H9 (cell line): ENCODE measurements at regions not wholly inside any gene's neighbourhood (a gene's known extent, or its start where the extent isn't known, plus 50 kb on each side); places are given as distances from the start of the nearest gene placed in this dataset.

Experiments used
- DNase-seq: peaks from one replicate; pipeline ENCODE4 v3.0.0-alpha.2; 2017
- H2AFZ ChIP-seq: one replicate; pipeline ENCODE4 v1.6.1; 2013; ENCODE audit warnings: mild to moderate bottlenecking, low read length, control low read depth, moderate library complexity
- H2AK5ac ChIP-seq: 2 replicates; pipeline ENCODE4 v1.6.1; 2013; ENCODE audit warnings: low read length, control low read depth, mixed read lengths; ENCODE audit not compliant: insufficient read length
- H2BK120ac ChIP-seq: one replicate; pipeline ENCODE4 v1.6.1; 2013; ENCODE audit warnings: low read depth, mild to moderate bottlenecking, low read length, control low read depth, inconsistent platforms; ENCODE audit not compliant: poor library complexity, severe bottlenecking
- H2BK12ac ChIP-seq: 2 replicates; pipeline ENCODE4 v1.6.1; 2013; ENCODE audit warnings: low read length, control low read depth, mixed read lengths, low read depth; ENCODE audit not compliant: insufficient read length
- H2BK15ac ChIP-seq: 2 replicates; pipeline ENCODE4 v1.6.1; 2013; ENCODE audit warnings: low read depth, low read length, control low read depth
- H2BK20ac ChIP-seq: one replicate; pipeline ENCODE4 v1.6.1; 2013; ENCODE audit warnings: low read depth, mild to moderate bottlenecking, low read length, control low read depth, inconsistent platforms; ENCODE audit not compliant: poor library complexity, severe bottlenecking
- H2BK5ac ChIP-seq: 2 replicates; pipeline ENCODE4 v1.6.1; 2013; ENCODE audit warnings: low read length, control low read depth, mixed read lengths; ENCODE audit not compliant: insufficient read length
- H3K14ac ChIP-seq: 2 replicates; pipeline ENCODE4 v1.6.1; 2013; ENCODE audit warnings: low read length, control low read depth; ENCODE audit not compliant: insufficient read depth
- H3K18ac ChIP-seq: 2 replicates; pipeline ENCODE4 v1.6.1; 2013; ENCODE audit warnings: low read depth, mild to moderate bottlenecking, mixed read lengths, low read length, control low read depth; ENCODE audit not compliant: insufficient read length
- H3K23ac ChIP-seq: 2 replicates; pipeline ENCODE4 v1.6.1; 2013; ENCODE audit warnings: low read length, control low read depth, mixed read lengths, low read depth; ENCODE audit not compliant: insufficient read length
- H3K23me2 ChIP-seq: 2 replicates; pipeline ENCODE4 v1.6.1; 2013; ENCODE audit warnings: low read depth, mild to moderate bottlenecking, mixed read lengths, low read length, control low read depth; ENCODE audit not compliant: insufficient read length, poor library complexity, severe bottlenecking
- H3K27ac ChIP-seq: 2 replicates; pipeline ENCODE4 v1.5.1; 2013; ENCODE audit warnings: low read length, control low read depth, mixed read lengths, low read depth; ENCODE audit not compliant: insufficient read length
- H3K27me3 ChIP-seq: 2 replicates; pipeline ENCODE4 v1.6.1; 2013; ENCODE audit warnings: low read length, control low read depth, inconsistent platforms; ENCODE audit not compliant: insufficient read depth
- H3K4ac ChIP-seq: 2 replicates; pipeline ENCODE4 v1.6.1; 2013; ENCODE audit warnings: low read depth, mild to moderate bottlenecking, control low read depth, inconsistent platforms, low read length, moderate library complexity
- H3K4me1 ChIP-seq: 2 replicates; pipeline ENCODE4 v1.6.1; 2013; ENCODE audit warnings: low read length, control low read depth, inconsistent platforms; ENCODE audit not compliant: insufficient read depth
- H3K4me2 ChIP-seq: 2 replicates; pipeline ENCODE4 v1.6.1; 2013; ENCODE audit warnings: low read length, control low read depth, mixed read lengths; ENCODE audit not compliant: insufficient read length, insufficient read depth
- H3K56ac ChIP-seq: 2 replicates; pipeline ENCODE4 v1.6.1; 2013; ENCODE audit warnings: low read depth, mild to moderate bottlenecking, mixed read lengths, low read length, control low read depth; ENCODE audit not compliant: insufficient read length
- H3K79me1 ChIP-seq: 2 replicates; pipeline ENCODE4 v1.6.1; 2013; ENCODE audit warnings: low read depth, mild to moderate bottlenecking, moderate library complexity, low read length, control low read depth, inconsistent platforms; ENCODE audit not compliant: insufficient read depth, poor library complexity, severe bottlenecking
- H3K79me2 ChIP-seq: 2 replicates; pipeline ENCODE4 v1.6.1; 2013; ENCODE audit warnings: low read length, control low read depth, inconsistent platforms; ENCODE audit not compliant: insufficient read depth
- H3K9ac ChIP-seq: 2 replicates; pipeline ENCODE4 v1.6.1; 2013; ENCODE audit warnings: low read length, control low read depth, mixed read lengths; ENCODE audit not compliant: insufficient read length; ENCODE audit errors: extremely low read depth
- H3K9me3 ChIP-seq: one replicate; pipeline ENCODE4 v1.6.1; 2013; ENCODE audit warnings: low read depth, low read length, inconsistent platforms; ENCODE audit not compliant: control insufficient read depth
- H3T11ph ChIP-seq: one replicate; pipeline ENCODE4 v1.6.1; 2013; ENCODE audit warnings: mild to moderate bottlenecking, low read length, control low read depth, inconsistent platforms
- H4K20me1 ChIP-seq: one replicate; pipeline ENCODE4 v1.6.1; 2013; ENCODE audit not compliant: control insufficient read depth, insufficient read length, insufficient read depth
- H4K5ac ChIP-seq: 2 replicates; pipeline ENCODE4 v1.6.1; 2013; ENCODE audit warnings: low read depth, mild to moderate bottlenecking, mixed read lengths, low read length, control low read depth; ENCODE audit not compliant: insufficient read length
- H4K8ac ChIP-seq: replicated peaks from 2 replicates; pipeline ENCODE4 v1.6.1; 2013; ENCODE audit warnings: low read length, control low read depth, mixed read lengths, low read depth; ENCODE audit not compliant: insufficient read length
- H4K91ac ChIP-seq: 2 replicates; pipeline ENCODE4 v1.6.1; 2013; ENCODE audit warnings: low read depth, mild to moderate bottlenecking, moderate library complexity, mixed read lengths, low read length, control low read depth; ENCODE audit not compliant: insufficient read length
- H3K27ac Mint-ChIP-seq, 3 experiments: 2 replicates in 2 of 3; 3 replicates in 1 of 3; pipeline ENCODE4 v1.8.0; 2020 to 2021; ENCODE audit warnings: mixed read lengths in 3 of 3, mild to moderate bottlenecking in 1 of 3, moderate library complexity in 1 of 3
- H3K27me3 Mint-ChIP-seq: 2 replicates; pipeline ENCODE4 v1.8.0; 2021; ENCODE audit warnings: low read depth, mild to moderate bottlenecking, moderate library complexity, mixed read lengths
- H3K36me3 Mint-ChIP-seq, 3 experiments: 2 replicates in 2 of 3; 3 replicates in 1 of 3; pipeline ENCODE4 v1.8.0; 2020 to 2021; ENCODE audit warnings: low read depth in 3 of 3, mixed read lengths in 3 of 3; ENCODE audit not compliant: insufficient read depth in 1 of 3
- H3K4me1 Mint-ChIP-seq, 2 experiments: 2 replicates each; pipeline ENCODE4 v1.8.0; 2020; ENCODE audit warnings: mixed read lengths in 2 of 2
- H3K4me3 Mint-ChIP-seq, 2 experiments: 2 replicates in 1 of 2; 3 replicates in 1 of 2; pipeline ENCODE4 v1.8.0; 2020 to 2021; ENCODE audit warnings: mild to moderate bottlenecking in 2 of 2, mixed read lengths in 2 of 2, moderate library complexity in 1 of 2
- H3K9me3 Mint-ChIP-seq, 2 experiments: 2 replicates in 1 of 2; 3 replicates in 1 of 2; pipeline ENCODE4 v1.8.0; 2020; ENCODE audit warnings: mild to moderate bottlenecking in 2 of 2, mixed read lengths in 2 of 2, moderate library complexity in 1 of 2
- WGBS: extraction: QIAGEN DNeasy Blood & Tissue Kit; methylation state at CpG from one replicate; pipeline ENCODE4 v1.1.7; 2013; ENCODE audit warnings: missing lambda C conversion rate, low lambda C conversion rate, mixed read lengths; ENCODE audit not compliant: insufficient read length; ENCODE audit errors: extremely low coverage; 5-methylcytosine and 5-hydroxymethylcytosine counted together
- TF ChIP-seq, protein P1 (sequence below): fragments of 200-600 bp; sonication (generic); conservative IDR thresholded peaks from 3 replicates; pipeline ENCODE4 v1.8.0; 2021; ENCODE audit warnings: antibody characterized with exemption, mild to moderate bottlenecking

DNA sequence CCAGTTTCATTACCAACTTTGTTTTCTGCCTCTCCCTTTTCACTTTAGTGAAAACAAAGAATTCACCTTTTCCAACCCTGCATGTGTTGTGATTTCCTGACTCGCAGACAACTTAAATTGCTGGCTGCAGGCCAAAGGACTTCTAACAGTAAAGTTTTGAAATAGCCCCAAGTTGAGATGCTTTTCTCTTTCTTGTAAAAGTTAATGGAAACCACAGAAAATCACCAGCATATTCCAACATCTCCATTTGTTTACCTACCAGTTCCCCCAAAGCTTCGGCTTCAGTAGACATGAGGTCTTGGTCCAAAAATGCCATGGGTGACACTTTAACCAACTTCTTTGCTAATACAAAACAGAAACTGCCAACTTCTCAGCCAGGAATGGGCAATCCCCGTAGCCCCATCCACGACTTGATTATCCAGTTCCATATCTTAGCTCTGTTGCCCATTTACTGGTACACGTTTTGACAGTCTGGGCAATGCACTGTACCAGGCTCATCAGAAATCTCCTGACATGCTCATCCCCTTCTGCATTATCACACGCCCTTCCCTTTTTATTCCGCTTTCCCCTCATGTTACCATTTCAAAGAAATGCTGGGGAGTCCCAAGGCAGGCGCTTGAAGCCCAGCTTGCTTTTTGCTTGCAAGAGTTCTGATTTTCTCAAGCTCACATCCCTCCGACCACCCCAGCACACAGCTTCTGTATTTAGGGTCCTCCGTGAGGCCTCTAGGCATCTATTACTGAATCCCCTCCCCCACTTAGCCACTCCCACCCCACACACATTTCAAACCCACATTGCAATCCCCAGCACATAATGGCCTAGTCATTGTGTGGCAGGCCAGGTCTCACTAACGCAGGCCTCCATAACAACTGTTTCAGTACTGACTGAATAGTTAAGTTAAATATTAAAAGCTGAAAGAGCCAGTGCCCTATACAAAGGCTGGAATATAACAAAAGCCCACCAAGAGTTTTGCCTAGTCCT lies 137.9 kb upstream of the S100G start:
- H4K91ac ChIP-seq = no peak overlapping the region
- H2AK5ac ChIP-seq = no peak overlapping the region
- H3K23ac ChIP-seq = no peak overlapping the region
- no peak overlapping the region for H2BK12ac ChIP-seq
- TF ChIP-seq, protein P1, sequence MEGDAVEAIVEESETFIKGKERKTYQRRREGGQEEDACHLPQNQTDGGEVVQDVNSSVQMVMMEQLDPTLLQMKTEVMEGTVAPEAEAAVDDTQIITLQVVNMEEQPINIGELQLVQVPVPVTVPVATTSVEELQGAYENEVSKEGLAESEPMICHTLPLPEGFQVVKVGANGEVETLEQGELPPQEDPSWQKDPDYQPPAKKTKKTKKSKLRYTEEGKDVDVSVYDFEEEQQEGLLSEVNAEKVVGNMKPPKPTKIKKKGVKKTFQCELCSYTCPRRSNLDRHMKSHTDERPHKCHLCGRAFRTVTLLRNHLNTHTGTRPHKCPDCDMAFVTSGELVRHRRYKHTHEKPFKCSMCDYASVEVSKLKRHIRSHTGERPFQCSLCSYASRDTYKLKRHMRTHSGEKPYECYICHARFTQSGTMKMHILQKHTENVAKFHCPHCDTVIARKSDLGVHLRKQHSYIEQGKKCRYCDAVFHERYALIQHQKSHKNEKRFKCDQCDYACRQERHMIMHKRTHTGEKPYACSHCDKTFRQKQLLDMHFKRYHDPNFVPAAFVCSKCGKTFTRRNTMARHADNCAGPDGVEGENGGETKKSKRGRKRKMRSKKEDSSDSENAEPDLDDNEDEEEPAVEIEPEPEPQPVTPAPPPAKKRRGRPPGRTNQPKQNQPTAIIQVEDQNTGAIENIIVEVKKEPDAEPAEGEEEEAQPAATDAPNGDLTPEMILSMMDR = no peak
- H4K8ac ChIP-seq = no peak overlapping the region
- H3K79me1 ChIP-seq = no peaks in the 10 kb centered on the region
- H3K4ac ChIP-seq = no peak overlapping the region
- Mint-ChIP-seq H3K4me1 (peaks cover 24 to 27% of the 10 kb centered on the region in 2 experiments), H3K27me3 (no peaks in the 10 kb centered on the region), H3K9me3 (peaks cover 6% of the 10 kb centered on the region in 2 experiments), H3K4me3 (no peak overlapping the region), H3K36me3 (peaks cover 7 to 15% (median 7%) of the 10 kb centered on the region in 3 experiments), H3K27ac (peak overlapping the region in 2 of 3 experiments; percentile 59 to 90; a peak in 4 of 7 replicates)
- H3K9ac ChIP-seq = no peak overlapping the region
- no peaks in the 10 kb centered on the region for H4K20me1 ChIP-seq
- no peak for DNase-seq
- H3T11ph ChIP-seq = no peak overlapping the region
- H2BK5ac ChIP-seq = no peak overlapping the region
- no peak overlapping the region for H3K18ac ChIP-seq
- H3K4me2 ChIP-seq = no peak overlapping the region
- no peak overlapping the region for H2AFZ ChIP-seq
- H4K5ac ChIP-seq = no peak overlapping the region
- H3K79me2 ChIP-seq = no peaks in the 10 kb centered on the region
- H3K23me2 ChIP-seq = no peaks in the 10 kb centered on the region
- H3K27me3 ChIP-seq = no peaks in the 10 kb centered on the region
- WGBS = no CpG with 5 or more reads among the region's 11 CpGs
- H3K14ac ChIP-seq = no peak overlapping the region
- no peaks in the 10 kb centered on the region for H3K9me3 ChIP-seq
- H3K27ac ChIP-seq = no peak overlapping the region
- H2BK20ac ChIP-seq = no peak overlapping the region
- H2BK120ac ChIP-seq = peak overlapping the region; percentile 81
- H2BK15ac ChIP-seq = no peak overlapping the region
- no peak overlapping the region for H3K56ac ChIP-seq
- peaks cover 7% of the 10 kb centered on the region; the same call in 1 of the 2 replicates for H3K4me1 ChIP-seq
